CD4-positive, alpha-beta T cell treated with Interleukin-6 at 100 ng/mL for 8 hours (primary cell): ENCODE measurements at regions not wholly inside any gene's neighbourhood (a gene's known extent, or its start where the extent isn't known, plus 50 kb on each side); places are given as distances from the start of the nearest gene placed in this dataset.

ENCODE experiments used
- DNase-seq: peaks from one replicate; pipeline ENCODE4 v3.0.0-alpha.2; 2020; ENCODE audit warnings: mixed read lengths, low spot score

GRCh38 chr10:10958041-10958440 is 59.6 kb upstream of the CELF2 start:
- DNase-seq: no peak

GRCh38 chr10:10959666-10960065 is 58.0 kb upstream of the CELF2 start:
- no peak for DNase-seq

- no peak for DNase-seq
These were observed 57.1 kb upstream of the CELF2 start for GRCh38 chr10:10960534-10960933.

GRCh38 chr10:10961072-10961471 is 56.6 kb upstream of the CELF2 start:
- DNase-seq: no peak

- no peak for DNase-seq
These were observed 50.6 kb upstream of the CELF2 start for GRCh38 chr10:10967029-10967428.

- no peak for DNase-seq
These were observed 50.0 kb upstream of the CELF2 start for GRCh38 chr10:10967581-10968256.
